HT-29 (cell line): ENCODE measurements at regions not wholly inside any gene's neighbourhood (a gene's known extent, or its start where the extent isn't known, plus 50 kb on each side); places are given as distances from the start of the nearest gene placed in this dataset.

Source experiments
- DNase-seq: peaks from one replicate; pipeline ENCODE4 v3.0.0-alpha.2; 2015; ENCODE audit warnings: low spot score

- no peak for DNase-seq
Measured at GRCh38 chr10:90588222-90588621, 269.6 kb downstream of the HTR7 start.

- no peak for DNase-seq
Measured at GRCh38 chr10:90589825-90590224, 268.0 kb downstream of the HTR7 start.

- DNase-seq = no peak
Measured at GRCh38 chr10:90591629-90592028, 266.2 kb downstream of the HTR7 start.

GRCh38 chr10:90592638-90593302, 265.1 kb downstream of the HTR7 start:
- DNase-seq = peak; percentile 84

DNA sequence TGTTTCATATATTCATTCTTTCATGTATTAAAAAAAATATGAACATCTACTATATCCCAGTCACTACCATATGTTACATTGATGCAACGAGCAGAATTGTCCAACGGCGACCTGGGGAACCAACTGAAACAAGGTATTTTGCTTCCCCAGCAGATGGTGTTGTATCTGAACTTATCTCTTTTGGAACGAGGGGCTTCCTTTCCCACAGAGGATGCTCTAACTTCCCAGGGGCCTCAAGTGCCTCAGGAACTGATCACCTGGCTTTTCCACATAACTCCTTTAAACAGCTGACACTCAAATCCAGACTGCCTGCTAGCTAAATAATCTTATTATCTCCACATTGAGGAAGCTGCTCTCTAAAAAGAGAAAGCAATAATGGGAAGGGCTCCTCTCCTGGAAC, 259.3 kb downstream of the HTR7 start:
- DNase-seq = no peak

GRCh38 chr10:90602862-90603610, 254.8 kb downstream of the HTR7 start:
- DNase-seq = no peak

- DNase-seq = peak; percentile 67
Measured at GRCh38 chr10:90604636-90605035, 253.2 kb downstream of the HTR7 start.

DNA sequence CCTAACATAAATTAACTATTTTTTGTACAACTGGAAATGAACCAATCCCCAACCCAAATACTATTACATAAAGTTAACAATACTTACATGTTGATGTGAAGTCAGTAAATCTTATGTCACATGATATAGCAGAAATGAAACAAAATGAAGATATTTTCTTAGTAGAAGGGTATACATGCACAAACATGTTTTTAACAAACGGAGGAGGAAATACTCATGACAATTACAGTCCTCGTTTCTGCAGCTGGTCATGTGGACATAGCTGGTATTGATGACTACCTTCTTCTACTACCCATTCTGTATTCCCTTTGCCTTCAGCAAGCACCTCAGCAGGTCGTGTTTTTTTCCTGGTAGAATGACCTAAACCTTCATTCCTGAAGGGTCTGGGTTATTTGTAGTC, 252.3 kb downstream of the HTR7 start:
- DNase-seq = no peak

- DNase-seq = no peak
Measured at GRCh38 chr10:90612276-90612675, 245.6 kb downstream of the HTR7 start.

DNA sequence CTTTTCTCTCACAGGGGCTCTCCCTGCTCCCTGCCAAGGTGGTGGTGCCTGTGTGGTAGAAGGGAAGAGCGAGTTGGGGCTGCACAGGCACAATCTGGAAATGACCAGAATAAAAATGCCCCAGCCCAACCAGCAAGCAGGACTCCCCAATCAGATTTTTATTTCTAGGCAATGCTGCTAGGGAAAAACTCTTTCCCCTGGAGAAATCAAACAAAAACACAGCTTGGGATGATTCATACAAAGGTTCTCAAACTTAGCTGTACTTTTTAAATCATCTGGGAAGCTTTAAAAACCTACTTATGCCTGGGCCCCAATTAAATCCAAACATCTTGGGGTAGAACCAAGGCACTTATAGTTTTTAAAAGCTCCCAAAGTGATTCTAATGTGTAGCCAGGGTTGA, 243.2 kb downstream of the HTR7 start:
- no peak for DNase-seq

DNA sequence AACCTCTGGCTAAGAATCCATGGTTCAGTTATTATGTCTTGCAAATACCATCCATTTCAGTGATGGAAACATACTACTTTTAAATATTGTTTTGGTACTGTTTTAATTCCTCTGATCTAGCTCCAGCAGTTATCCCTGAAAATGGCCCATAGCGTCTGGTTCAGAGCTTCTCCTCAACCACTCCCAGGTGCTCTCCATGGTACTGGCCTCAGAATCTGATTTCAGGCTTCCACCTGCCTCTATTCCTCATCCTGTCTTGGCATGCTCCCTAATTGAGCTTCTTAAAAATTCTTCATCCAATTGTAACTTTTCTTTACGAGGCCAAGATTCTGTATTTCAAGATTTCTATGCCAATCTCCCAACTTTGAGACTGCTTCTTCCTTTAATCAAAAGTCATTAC, 236.3 kb downstream of the HTR7 start:
- peak; percentile 31 for DNase-seq

DNA sequence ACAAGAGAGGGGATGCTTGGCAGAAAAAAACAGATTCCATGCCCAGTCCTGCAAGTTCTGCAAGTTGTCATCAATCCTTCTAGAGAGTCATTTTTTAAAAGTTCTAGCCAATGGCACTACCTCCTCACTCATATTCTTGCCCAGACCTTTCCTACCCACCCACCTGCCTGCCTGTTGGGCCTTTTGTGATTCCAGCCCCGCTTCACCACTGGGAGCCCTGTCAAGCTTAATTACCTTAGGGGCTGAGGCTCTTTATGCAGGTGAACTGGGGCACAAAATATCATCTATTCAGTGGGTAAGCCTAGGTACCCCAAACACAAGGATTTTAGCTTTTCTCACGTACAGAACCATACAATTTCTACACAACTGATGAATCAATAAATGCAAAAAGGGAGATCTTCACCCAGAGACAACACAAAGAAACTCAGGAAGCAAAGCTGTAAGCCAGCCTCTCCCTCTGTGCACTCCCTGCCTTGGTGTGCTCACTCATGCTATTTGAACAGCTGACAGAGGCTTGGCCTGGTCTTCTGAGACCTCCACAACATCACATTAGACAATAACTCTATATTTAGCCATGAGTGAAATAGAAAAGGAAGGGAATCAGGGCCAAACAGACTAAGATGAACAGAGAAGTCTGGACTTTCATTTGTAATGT, 222.6 kb downstream of the HTR7 start:
- DNase-seq = no peak

DNA sequence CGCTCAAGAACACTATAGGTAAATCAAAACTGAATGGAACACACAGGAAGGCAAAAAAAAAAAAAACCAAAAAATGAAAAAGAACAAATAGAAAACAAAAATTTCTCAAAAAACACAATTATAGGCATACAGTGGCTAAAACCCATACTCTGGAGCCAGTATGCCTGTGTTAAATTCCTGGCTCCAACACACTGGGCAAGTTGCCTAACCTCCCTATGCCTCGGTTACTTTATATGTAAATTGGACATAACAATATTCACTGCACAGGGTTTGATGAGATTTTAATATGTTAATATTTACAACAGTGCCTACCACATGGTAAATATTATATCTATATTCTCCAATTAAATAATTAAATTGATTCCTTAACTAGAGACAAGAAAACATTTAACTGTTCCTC, 217.1 kb downstream of the HTR7 start:
- DNase-seq = no peak

DNA sequence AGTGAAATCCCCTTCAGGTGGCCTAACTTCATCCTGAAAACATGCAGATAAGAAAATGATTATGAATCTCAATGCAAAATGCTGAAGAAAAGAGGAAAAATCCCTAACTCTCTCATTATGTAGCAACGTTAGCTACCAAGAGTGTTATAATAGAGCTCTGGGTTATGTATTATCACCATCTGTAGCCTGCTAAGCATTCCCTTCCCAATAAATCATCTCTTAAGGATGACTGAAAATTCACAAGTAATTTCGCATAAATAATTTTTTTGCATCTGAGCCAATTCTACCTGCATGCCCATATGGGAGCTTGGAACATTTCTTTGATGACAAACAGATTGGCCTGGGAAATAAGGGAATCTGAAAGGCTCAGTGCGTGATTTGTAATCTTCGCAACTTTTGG, 216.1 kb downstream of the HTR7 start:
- DNase-seq = no peak

- no peak for DNase-seq
Measured at GRCh38 chr10:90642136-90642535, 215.7 kb downstream of the HTR7 start.

GRCh38 chr10:90642650-90643049, 215.2 kb downstream of the HTR7 start:
- DNase-seq = no peak

DNA sequence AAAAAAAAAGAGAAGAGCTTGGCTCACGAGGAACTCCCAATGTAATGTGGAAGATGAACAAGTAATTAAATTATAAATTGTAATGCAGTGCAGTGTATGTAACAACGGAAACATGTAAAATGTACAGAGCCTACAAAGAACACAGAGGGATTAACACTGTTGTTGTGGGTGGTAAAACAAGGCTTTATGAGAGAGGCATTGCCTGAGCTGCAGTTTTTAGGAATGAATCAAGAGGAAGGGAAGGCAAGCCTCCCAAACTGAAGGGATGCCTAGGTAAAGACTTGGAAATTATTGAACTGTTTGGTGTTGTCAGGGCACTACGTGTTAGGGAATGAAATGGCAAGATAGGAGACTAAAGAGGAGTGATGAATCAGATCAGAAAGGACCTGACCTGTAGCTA, 213.7 kb downstream of the HTR7 start:
- no peak for DNase-seq

DNA sequence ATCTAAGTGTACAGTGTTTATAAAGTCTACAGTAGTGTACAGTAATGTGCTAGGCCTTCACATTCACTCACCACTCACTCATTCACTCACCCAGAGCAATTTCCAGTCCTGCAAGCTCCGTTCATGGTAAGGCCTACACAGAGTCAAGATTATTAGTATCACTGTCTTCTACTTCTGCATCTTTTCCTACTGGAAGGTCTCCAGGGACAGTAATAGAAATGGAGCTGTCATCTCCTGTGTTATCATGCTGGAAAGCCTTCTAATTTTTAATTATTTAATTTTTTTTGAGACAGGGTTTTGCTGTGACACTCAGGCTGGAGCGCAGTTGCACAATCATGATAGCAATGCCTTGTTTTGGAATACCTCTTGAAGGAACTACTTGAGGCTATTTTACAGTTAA, 207.0 kb downstream of the HTR7 start:
- DNase-seq = no peak

DNA sequence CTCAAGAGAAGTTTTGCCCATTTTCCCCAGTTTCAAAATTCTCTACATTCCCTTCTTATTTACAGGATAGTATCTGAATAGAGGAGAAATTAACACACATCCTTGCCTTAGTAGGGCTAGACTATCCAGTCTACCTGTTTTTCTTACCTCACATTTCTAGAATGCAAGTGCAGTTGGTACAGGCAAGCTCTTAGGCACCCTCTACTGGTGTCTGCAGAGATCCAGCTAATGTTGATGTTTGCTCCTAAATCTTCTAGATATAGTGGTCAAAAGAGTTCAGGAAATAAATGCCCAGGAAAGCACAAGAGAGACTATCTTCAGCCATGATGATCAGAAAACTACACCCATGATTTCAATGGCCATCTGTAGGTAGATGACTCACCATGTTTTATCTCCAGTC, 205.3 kb downstream of the HTR7 start:
- peak; percentile 61 for DNase-seq

DNA sequence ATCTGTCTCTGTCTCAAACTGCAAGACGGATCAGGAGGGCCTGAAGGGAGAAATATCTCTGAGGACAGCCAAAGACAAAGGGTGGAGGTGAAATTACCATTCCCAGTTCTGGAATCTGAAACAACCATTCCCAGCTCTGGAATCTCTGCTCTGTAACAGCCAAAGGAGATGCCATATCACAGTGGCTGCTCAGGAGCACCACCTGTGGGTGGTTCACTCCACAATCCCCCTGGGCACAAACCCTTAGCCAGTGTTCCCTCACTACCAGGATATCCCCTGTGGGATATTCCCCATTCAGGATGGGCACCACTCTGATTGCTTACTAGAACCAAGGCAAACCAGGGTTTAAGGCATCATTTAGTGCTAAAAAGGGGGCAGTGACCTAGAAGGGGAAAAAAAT, 199.0 kb downstream of the HTR7 start:
- DNase-seq = peak; percentile 18

DNA sequence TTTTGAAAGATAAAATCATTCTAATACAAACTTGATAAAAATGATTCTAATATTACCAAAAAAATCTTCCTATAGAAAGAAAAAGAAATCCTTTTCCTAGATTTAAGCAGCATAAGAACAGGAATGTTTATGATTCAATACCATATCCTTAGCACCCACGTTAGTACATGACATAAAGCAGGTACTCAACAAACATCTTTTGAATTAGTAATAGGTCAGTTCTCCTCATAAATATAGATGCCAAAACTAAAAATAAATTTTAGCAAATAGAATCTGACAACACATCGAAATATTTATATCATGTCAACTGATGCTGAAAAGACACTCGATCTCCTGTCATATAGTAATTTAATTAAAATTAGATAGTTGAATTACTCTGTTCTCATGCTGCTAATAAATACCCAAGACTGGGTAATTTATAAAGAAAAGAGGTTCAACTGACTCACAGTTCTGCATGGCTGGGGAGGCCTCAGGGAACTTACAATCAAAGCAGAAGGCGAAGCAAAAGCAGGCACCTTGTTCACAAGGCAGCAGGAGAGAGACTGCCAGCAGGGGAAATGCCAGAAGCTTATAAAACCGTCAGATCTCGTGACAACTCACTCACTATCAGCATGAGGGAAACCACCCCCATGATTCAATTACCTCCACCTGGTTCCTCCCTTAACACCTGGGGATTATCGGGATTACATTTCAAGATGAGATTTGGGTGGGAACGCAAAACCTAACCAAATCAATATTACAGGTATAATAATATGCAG, 191.8 kb downstream of the HTR7 start:
- DNase-seq = no peak

- DNase-seq = no peak
Measured at GRCh38 chr10:90674461-90674860, 183.4 kb downstream of the HTR7 start.
